HCT116 (cell line): ENCODE measurements at regions not wholly inside any gene's neighbourhood (a gene's known extent, or its start where the extent isn't known, plus 50 kb on each side); places are given as distances from the start of the nearest gene placed in this dataset.
A peak's percentile ranks its signal among the peaks of the same experiment; 100 is the strongest.

Experiments used
- JUND ChIP-seq: IDR thresholded peaks from 2 replicates; pipeline ENCODE4 v1.6.1; 2012
- POLR2A ChIP-seq: IDR thresholded peaks from 2 replicates; pipeline ENCODE4 v1.7.0; 2011; ENCODE audit warnings: borderline replicate concordance; ENCODE audit not compliant: insufficient read depth, insufficient read length; ENCODE audit errors: extremely low read depth
- RAD21 ChIP-seq: IDR thresholded peaks from 2 replicates; pipeline ENCODE4 v1.6.1; 2012; ENCODE audit warnings: low read depth, mild to moderate bottlenecking
- ZBTB33 ChIP-seq: IDR thresholded peaks from 2 replicates; pipeline ENCODE4 v1.6.1; 2011; ENCODE audit warnings: mild to moderate bottlenecking, low read length, moderate library complexity; ENCODE audit not compliant: insufficient replicate concordance; ENCODE audit errors: extremely low read depth
- ZFX ChIP-seq: fragments of 450-650 bp; IDR thresholded peaks from 2 replicates; pipeline ENCODE4 v1.6.1; 2017
- TF ChIP-seq, protein P1 (sequence below), 3 experiments: fragments of 200-600 bp in 1 of 3; sonication (generic) in 1 of 3; IDR thresholded peaks in 2 of 3; conservative IDR thresholded peaks in 1 of 3; 2 replicates each; pipeline ENCODE4 v1.5.1; 2012 to 2017; ENCODE audit warnings: low read depth in 2 of 3, low read length in 2 of 3, antibody characterized with exemption in 1 of 3, borderline replicate concordance in 1 of 3, control low read depth in 1 of 3, mild to moderate bottlenecking in 1 of 3, mixed read lengths in 1 of 3, mixed run types in 1 of 3, moderate library complexity in 1 of 3; ENCODE audit not compliant: insufficient read depth in 1 of 3

DNA sequence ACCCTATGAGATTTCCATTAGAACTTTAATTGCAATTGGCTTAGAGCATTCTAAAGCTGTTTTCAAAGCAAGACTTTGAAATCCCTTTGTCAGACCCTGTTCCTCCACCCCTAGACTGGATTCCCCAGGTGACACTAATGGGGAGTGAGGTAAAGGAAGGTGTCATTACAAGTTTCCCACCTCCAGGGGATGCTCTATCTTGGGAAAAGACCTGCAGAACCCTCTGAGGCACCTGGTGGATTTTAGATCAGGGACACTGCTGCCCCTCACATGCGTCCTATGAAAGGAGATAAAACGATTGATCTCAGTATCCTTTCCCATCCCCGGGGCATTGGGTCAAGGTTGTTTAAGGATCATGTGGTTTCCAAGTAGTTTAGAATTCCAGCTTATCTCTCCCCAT, 80.3 kb upstream of the RGS4 start:
- TF ChIP-seq, protein P1, sequence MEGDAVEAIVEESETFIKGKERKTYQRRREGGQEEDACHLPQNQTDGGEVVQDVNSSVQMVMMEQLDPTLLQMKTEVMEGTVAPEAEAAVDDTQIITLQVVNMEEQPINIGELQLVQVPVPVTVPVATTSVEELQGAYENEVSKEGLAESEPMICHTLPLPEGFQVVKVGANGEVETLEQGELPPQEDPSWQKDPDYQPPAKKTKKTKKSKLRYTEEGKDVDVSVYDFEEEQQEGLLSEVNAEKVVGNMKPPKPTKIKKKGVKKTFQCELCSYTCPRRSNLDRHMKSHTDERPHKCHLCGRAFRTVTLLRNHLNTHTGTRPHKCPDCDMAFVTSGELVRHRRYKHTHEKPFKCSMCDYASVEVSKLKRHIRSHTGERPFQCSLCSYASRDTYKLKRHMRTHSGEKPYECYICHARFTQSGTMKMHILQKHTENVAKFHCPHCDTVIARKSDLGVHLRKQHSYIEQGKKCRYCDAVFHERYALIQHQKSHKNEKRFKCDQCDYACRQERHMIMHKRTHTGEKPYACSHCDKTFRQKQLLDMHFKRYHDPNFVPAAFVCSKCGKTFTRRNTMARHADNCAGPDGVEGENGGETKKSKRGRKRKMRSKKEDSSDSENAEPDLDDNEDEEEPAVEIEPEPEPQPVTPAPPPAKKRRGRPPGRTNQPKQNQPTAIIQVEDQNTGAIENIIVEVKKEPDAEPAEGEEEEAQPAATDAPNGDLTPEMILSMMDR (IDR thresholded peaks at IDR 0.05 in 2 of 3, conservative IDR thresholded peaks at IDR 0.05 in 1 of 3; ENCODE audit: borderline replicate concordance in 1 of 3, insufficient read depth in 1 of 3, low read depth in 2 of 3, low read length in 2 of 3), result peak; percentile 40 to 66 (median 58); a peak in 5 of 6 replicates
- no peak for TF ChIP-seq ZFX
- TF ChIP-seq POLR2A, result no peak
- peak; percentile 61 for TF ChIP-seq RAD21
- no peak for TF ChIP-seq JUND
- no peak for TF ChIP-seq ZBTB33
